HEK293T (cell line): ENCODE measurements at regions not wholly inside any gene's neighbourhood (a gene's known extent, or its start where the extent isn't known, plus 50 kb on each side); places are given as distances from the start of the nearest gene placed in this dataset.

ENCODE experiments used
- ARNT ChIP-seq: fragments of 450-650 bp; IDR thresholded peaks from 2 replicates; pipeline ENCODE4 v1.6.1; 2017; ENCODE audit warnings: mild to moderate bottlenecking
- BHLHE40 ChIP-seq: fragments of 450-650 bp; IDR thresholded peaks from 2 replicates; pipeline ENCODE4 v1.6.1; 2016; ENCODE audit warnings: mild to moderate bottlenecking, moderate library complexity, borderline replicate concordance
- CTBP1 ChIP-seq: fragments of 450-650 bp; IDR thresholded peaks from 2 replicates; pipeline ENCODE4 v1.6.1; 2016; ENCODE audit warnings: borderline replicate concordance
- ELF4 ChIP-seq: fragments of 450-650 bp; IDR thresholded peaks from 2 replicates; pipeline ENCODE4 v1.6.1; 2017; ENCODE audit warnings: antibody characterized with exemption
- FOXA1 ChIP-seq: fragments of 450-650 bp; IDR thresholded peaks from 2 replicates; pipeline ENCODE4 v1.6.1; 2016; ENCODE audit warnings: mild to moderate bottlenecking
- FOXK2 ChIP-seq: fragments of 450-650 bp; IDR thresholded peaks from 2 replicates; pipeline ENCODE4 v1.6.1; 2016; ENCODE audit warnings: mild to moderate bottlenecking
- FOXM1 ChIP-seq: fragments of 450-650 bp; IDR thresholded peaks from 2 replicates; pipeline ENCODE4 v1.6.1; 2017; ENCODE audit warnings: mild to moderate bottlenecking, borderline replicate concordance
- HDGF ChIP-seq: fragments of 450-650 bp; IDR thresholded peaks from 2 replicates; pipeline ENCODE4 v1.6.1; 2017; ENCODE audit warnings: antibody characterized with exemption, borderline replicate concordance
- LEF1 ChIP-seq: fragments of 450-650 bp; IDR thresholded peaks from 2 replicates; pipeline ENCODE4 v1.6.1; 2017; ENCODE audit warnings: mild to moderate bottlenecking, borderline replicate concordance
- NFRKB ChIP-seq: fragments of 450-650 bp; IDR thresholded peaks from 2 replicates; pipeline ENCODE4 v1.6.1; 2016; ENCODE audit warnings: mild to moderate bottlenecking, moderate library complexity
- PKNOX1 ChIP-seq: fragments of 450-650 bp; IDR thresholded peaks from 2 replicates; pipeline ENCODE4 v1.6.1; 2016
- SP1 ChIP-seq: fragments of 450-650 bp; IDR thresholded peaks from 2 replicates; pipeline ENCODE4 v1.6.1; 2017
- SUZ12 ChIP-seq: fragments of 450-650 bp; IDR thresholded peaks from 2 replicates; pipeline ENCODE4 v1.6.1; 2016; ENCODE audit warnings: mild to moderate bottlenecking
- TARDBP ChIP-seq: fragments of 450-650 bp; IDR thresholded peaks from 2 replicates; pipeline ENCODE4 v1.6.1; 2016

DNA sequence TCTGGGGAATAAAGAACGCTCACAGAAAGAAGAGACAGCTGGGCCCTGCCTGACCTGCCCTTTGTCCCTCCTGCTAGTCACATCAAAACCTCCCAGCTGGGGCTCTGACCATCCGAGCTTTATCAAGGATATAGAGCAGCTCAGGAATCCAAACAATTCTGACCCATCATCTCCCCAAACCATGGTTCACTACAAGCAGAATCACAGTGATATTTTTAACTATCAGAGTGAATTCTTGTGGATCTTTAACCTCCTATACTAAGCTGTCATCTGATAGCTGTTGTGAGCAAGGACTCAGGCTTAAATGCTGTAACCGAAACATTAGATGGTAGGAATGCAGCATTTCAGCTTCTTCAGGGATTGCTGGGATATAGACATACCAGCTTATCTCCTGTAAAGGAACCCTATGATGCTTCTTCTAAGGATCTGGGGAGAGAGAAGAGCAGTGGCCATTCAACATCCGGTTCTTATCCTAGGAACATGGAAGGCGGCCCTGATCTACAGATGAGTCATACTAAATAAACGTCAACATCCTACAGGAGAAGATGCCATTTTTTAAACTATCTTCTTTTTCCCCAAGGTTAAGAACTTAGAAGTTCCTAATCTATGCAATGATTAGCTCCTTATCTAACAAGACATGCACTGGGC is 84.7 kb upstream of the AKIP1 start:
- TF ChIP-seq ARNT, result no peak
- no peak for TF ChIP-seq BHLHE40
- no peak for TF ChIP-seq PKNOX1
- TF ChIP-seq SP1, result no peak
- no peak for TF ChIP-seq FOXA1
- TF ChIP-seq SUZ12, result no peak
- TF ChIP-seq FOXK2, result no peak
- TF ChIP-seq ELF4, result no peak
- no peak for TF ChIP-seq NFRKB
- no peak for TF ChIP-seq CTBP1
- TF ChIP-seq TARDBP, result no peak
- TF ChIP-seq LEF1, result no peak
- no peak for TF ChIP-seq HDGF
- TF ChIP-seq FOXM1, result no peak
